ENCODE measurements at regions not wholly inside any gene's neighbourhood (a gene's known extent, or its start where the extent isn't known, plus 50 kb on each side); places are given as distances from the start of the nearest gene placed in this dataset.

DNA sequence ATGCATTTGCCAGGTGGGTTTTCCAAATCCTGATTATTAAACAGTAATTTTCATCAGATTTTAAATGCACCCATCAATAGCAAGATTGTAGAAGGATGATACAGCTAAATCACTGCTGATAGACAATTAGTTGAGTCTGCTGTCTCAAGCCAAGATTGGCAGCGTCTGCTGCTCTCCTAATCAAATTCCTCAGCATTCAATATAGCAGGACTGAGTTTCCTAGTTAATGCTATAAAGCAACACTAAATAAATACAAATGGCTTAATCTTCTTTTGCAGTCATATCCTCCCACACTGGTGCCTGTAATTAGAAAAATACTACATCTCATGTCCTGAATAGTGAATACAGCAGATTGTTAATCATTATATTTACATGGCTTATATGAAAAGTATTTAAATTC, 1028.8 kb downstream of the ADGRL2 start:
- Mint-ChIP-seq H3K27me3 (no peaks in the 10 kb centered on the region), H3K27ac (no peak overlapping the region), H3K4me1 (no peaks in the 10 kb centered on the region), H3K9me3 (ENCODE audit: low read depth) (peaks cover 2% of the 10 kb centered on the region), H3K36me3 (no peaks in the 10 kb centered on the region), H3K4me3 (no peak overlapping the region)
- CTCF ChIA-PET = no interaction called here
- ATAC-seq (no peak), DNase-seq (no peak)

DNA sequence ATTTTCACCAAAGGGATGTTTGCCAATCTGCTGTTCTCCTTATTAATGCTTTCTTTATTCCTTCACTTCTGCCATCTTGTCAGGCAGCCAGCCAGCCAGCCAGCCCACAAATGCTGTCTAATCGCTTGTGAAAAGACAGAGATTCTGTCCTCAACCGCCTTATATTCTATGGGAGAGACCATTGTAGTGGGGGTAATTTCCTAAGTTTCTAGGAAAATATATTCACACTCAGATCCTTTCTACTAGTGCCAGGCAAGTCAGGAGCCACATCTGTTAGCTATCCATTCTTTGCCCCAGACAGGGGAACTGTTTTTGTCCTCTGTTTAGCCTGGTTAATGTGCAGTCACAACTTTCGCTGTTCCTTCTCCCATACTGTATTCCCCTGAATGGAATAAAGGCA, 1023.1 kb downstream of the ADGRL2 start:
- H3K4me1 Mint-ChIP-seq = no peaks in the 10 kb centered on the region
- no peaks in the 10 kb centered on the region for H3K36me3 Mint-ChIP-seq
- no peaks in the 10 kb centered on the region for H3K27me3 Mint-ChIP-seq
- DNase-seq = no peak
- ATAC-seq = no peak
- H3K27ac Mint-ChIP-seq = no peak overlapping the region
- CTCF ChIA-PET = no interaction called here
- H3K9me3 Mint-ChIP-seq (ENCODE audit: low read depth) = peaks cover 2% of the 10 kb centered on the region
- H3K4me3 Mint-ChIP-seq = no peak overlapping the region

DNA sequence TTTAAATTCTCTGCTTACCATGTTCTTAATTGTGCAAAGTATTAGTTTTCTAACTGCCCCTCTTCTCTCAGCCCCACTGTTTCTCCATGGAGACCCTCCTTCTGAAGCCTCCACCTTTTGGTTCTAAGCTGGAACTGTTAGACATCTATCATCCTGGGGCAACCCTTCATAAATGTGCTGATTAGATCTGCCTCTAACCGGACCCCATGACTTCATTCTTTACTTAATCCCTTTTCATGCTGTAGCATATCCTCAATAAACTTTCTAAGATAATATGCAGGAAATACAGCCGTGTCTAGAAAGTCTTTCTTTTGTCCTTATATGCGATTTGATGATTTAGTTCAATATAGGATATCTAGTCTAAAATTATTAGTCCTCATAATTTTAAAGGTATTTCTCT, 1020.1 kb downstream of the ADGRL2 start:
- no peak for DNase-seq
- Mint-ChIP-seq H3K9me3 (ENCODE audit: low read depth) (peaks cover 8% of the 10 kb centered on the region), H3K27ac (no peak overlapping the region), H3K4me3 (no peak overlapping the region), H3K36me3 (no peaks in the 10 kb centered on the region), H3K27me3 (no peaks in the 10 kb centered on the region), H3K4me1 (no peaks in the 10 kb centered on the region)
- no peak for ATAC-seq
- CTCF ChIA-PET = no interaction called here

DNA sequence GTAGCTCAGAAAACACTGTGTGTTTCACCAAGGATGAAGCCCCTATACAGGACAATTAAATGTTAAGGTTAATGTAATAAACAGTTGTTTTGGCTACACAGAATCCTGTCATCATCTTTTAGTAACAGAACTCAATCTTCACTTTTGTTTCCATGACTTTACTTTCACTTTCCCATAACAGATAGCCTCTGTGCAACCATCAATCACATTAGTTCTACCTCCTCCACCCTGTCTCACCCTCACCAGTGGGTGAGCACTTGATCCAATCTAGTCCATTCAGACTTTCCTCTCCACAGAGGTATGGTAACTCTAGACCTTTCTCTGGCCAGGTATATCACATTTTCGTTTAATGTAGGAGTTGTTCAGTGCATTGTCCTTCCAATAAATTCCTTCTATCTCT, 1018.5 kb downstream of the ADGRL2 start:
- CTCF ChIA-PET = no interaction called here
- Mint-ChIP-seq H3K9me3 (ENCODE audit: low read depth) (peaks cover 8% of the 10 kb centered on the region), H3K27ac (no peak overlapping the region), H3K36me3 (no peaks in the 10 kb centered on the region), H3K4me1 (no peaks in the 10 kb centered on the region), H3K4me3 (no peak overlapping the region), H3K27me3 (no peaks in the 10 kb centered on the region)
- no peak for ATAC-seq
- DNase-seq = no peak

DNA sequence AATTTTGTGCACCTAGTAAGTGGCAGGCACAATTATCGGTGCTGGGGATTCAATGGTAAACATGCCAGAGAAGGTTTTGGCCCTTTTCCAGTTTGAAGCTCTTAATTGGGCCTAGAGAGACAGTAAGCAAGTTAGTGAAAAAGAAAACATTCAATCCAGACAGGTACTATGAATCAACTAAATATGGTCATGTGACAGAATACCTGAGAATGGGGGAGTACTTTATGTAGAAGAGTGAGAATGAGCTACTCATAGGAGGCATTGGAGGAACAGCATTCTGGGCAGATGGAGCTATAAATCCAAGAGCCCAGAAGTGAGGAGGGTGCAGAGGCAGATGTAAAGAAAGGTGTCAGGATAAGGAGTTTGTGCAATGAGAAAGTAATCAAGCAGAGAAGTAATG, 1017.9 kb downstream of the ADGRL2 start:
- no peak for DNase-seq
- peaks cover 8% of the 10 kb centered on the region for H3K9me3 Mint-ChIP-seq (ENCODE audit: low read depth)
- H3K4me1 Mint-ChIP-seq = no peaks in the 10 kb centered on the region
- ATAC-seq = no peak
- no peak overlapping the region for H3K27ac Mint-ChIP-seq
- CTCF ChIA-PET = no interaction called here
- no peak overlapping the region for H3K4me3 Mint-ChIP-seq
- no peaks in the 10 kb centered on the region for H3K36me3 Mint-ChIP-seq
- H3K27me3 Mint-ChIP-seq = no peaks in the 10 kb centered on the region

DNA sequence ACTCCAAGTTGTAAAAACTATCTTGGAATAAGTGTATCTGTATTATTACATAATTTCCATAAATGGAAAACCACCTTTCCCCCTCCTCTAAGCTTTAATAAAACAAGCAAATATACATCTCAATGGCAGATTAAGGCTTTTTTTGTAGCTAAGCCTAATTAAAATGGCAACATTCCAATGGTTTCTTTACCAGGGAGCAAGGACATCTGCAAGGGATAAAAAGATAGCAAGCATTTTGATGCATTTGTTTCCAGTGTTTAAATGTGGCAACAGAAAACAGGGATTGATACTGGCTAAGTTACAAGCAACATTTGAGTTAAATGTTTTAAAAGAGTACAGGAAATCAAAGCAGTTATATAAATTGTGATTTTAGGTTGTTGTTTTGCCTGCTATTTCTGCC, 1012.7 kb downstream of the ADGRL2 start:
- no peak for DNase-seq
- H3K4me3 Mint-ChIP-seq = no peak overlapping the region
- H3K27ac Mint-ChIP-seq = no peak overlapping the region
- H3K4me1 Mint-ChIP-seq = no peaks in the 10 kb centered on the region
- H3K9me3 Mint-ChIP-seq (ENCODE audit: low read depth) = peaks cover 11% of the 10 kb centered on the region
- CTCF ChIA-PET = no interaction called here
- H3K36me3 Mint-ChIP-seq = no peaks in the 10 kb centered on the region
- ATAC-seq = no peak
- H3K27me3 Mint-ChIP-seq = no peaks in the 10 kb centered on the region

DNA sequence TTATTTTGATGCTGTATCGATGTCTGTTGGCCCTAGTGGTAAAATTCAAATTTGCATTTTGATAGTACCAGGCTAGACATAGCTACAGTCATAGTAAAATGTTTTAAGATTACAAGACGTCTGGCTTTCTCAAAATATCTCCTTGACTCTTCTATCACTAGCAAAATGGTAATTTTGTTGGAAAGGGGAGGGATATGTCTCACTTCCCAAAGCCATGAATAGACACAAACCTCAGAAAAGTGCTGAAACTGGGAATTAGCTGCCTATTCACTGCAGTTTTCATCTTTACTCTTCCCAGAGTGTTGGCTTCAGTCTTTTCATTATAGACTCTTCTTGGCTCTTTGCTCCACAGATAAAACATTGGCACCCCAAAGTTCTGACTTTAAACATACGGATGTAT, 1009.9 kb downstream of the ADGRL2 start:
- no peak for DNase-seq
- ATAC-seq = no peak
- H3K4me3 Mint-ChIP-seq = no peak overlapping the region
- H3K27me3 Mint-ChIP-seq = no peaks in the 10 kb centered on the region
- H3K36me3 Mint-ChIP-seq = no peaks in the 10 kb centered on the region
- CTCF ChIA-PET = no interaction called here
- H3K9me3 Mint-ChIP-seq (ENCODE audit: low read depth) = peaks cover 3% of the 10 kb centered on the region
- no peaks in the 10 kb centered on the region for H3K4me1 Mint-ChIP-seq
- H3K27ac Mint-ChIP-seq = no peak overlapping the region

DNA sequence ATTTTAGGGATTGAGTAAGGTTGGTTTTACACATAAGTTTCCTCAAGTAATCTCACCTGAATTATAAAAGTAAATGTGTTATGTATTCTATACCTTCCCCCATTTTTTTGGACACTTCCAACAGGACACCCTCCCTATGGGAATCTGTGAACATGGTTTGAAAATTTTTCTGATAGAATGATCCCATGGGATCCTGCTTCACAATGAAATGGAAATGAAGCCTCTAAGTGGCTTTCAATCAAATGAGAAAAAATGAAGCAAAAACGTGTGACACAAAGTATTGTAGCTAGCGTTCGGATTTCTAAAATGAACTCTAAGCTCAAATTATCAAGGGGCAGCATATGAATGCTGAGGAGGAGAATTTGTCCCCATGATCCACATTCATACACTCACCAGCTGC, 1006.8 kb downstream of the ADGRL2 start:
- ATAC-seq (no peak), DNase-seq (no peak)
- peaks cover 10% of the 10 kb centered on the region for H3K9me3 Mint-ChIP-seq (ENCODE audit: low read depth)
- no peaks in the 10 kb centered on the region for H3K4me1 Mint-ChIP-seq
- no peaks in the 10 kb centered on the region for H3K27me3 Mint-ChIP-seq
- H3K4me3 Mint-ChIP-seq = no peak overlapping the region
- CTCF ChIA-PET = no interaction called here
- H3K27ac Mint-ChIP-seq = no peak overlapping the region
- H3K36me3 Mint-ChIP-seq = no peaks in the 10 kb centered on the region

DNA sequence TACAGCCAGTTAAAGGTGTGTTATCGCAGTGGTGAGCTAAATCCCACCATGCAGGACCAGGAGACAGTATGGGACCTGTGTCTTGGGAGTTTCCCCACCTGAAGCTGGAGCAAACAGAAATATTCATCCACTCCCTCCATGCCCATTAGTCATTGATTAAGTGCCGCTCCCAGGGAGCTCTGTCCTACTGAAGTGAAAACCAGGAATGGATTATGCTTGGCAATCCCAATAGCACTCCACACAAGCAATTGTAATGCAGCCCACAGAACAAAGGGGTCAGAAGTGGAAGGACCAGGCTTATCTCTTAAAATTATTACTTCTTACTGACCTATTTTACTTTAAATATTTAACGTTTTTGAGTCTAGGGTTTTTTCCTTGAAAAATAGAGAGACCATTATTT, 1005.4 kb downstream of the ADGRL2 start:
- H3K9me3 Mint-ChIP-seq (ENCODE audit: low read depth) = peaks cover 12% of the 10 kb centered on the region
- DNase-seq = no peak
- H3K27ac Mint-ChIP-seq = no peak overlapping the region
- no peaks in the 10 kb centered on the region for H3K27me3 Mint-ChIP-seq
- ATAC-seq = no peak
- H3K4me3 Mint-ChIP-seq = no peak overlapping the region
- no peaks in the 10 kb centered on the region for H3K4me1 Mint-ChIP-seq
- CTCF ChIA-PET = no interaction called here
- H3K36me3 Mint-ChIP-seq = no peaks in the 10 kb centered on the region

DNA sequence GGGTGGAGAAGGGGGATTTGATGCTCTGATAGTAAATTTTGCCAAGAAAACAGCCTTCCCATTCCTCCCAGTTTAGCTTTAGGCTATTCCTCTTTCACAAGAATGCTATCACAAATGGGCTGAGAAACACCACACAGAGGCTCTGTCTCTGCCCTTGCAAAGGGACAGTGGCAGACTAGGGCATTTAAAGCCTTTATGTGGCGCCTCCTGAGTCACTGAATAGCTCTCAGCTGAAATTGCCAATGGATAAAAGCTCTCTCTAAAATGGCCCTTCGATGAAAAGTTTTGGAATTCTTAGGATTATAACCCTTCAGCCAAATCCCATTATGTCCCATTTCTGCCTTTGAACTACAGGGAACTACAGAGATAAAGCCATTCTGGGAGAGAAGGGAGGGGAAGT, 1000.4 kb downstream of the ADGRL2 start:
- Mint-ChIP-seq H3K27ac (no peak overlapping the region), H3K9me3 (ENCODE audit: low read depth) (peaks cover 13% of the 10 kb centered on the region), H3K4me1 (no peaks in the 10 kb centered on the region), H3K4me3 (no peak overlapping the region), H3K36me3 (no peaks in the 10 kb centered on the region), H3K27me3 (no peaks in the 10 kb centered on the region)
- ATAC-seq (no peak), DNase-seq (no peak)
- CTCF ChIA-PET = no interaction called here

DNA sequence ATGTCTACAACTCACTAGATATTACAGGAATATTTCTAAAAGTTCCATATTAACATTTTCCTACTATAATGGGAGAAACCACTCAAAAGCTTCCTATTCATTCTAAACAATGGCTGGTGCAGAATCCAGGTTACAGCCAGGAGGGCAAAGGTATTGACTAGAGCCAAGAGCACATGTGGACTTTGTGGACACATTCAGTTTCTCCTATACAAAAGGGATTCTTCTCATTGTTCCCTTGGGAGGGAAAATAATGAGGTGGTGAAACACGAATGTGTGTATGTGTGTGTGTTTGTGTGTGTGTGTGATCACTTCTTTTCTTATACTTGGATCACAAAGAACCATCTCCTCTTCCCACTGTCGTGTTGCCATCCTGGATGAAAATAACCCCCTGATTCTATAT, 1000.0 kb downstream of the ADGRL2 start:
- Mint-ChIP-seq H3K36me3 (no peaks in the 10 kb centered on the region), H3K9me3 (ENCODE audit: low read depth) (peaks cover 13% of the 10 kb centered on the region), H3K4me3 (no peak overlapping the region), H3K27ac (no peak overlapping the region), H3K27me3 (no peaks in the 10 kb centered on the region), H3K4me1 (no peaks in the 10 kb centered on the region)
- ATAC-seq = no peak
- CTCF ChIA-PET = no interaction called here
- DNase-seq = no peak

DNA sequence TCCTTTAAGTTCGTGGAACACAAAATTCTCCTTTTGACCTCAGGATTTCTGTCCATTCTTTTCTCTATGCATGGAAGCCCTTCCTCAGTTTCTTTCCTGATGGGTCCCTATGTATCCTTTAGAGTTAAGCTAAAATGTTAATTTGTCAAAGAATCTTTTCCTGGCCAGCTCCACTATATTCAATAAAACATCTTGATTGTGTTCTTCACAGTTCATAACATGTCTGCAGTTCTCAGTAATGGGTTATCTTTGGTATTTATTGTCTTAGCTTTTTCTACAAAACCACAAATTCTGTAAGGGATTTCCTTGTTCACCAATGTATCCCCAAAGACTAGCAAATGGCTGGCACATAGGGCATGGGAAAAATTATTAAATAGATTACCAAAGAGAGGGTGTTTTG, 998.5 kb downstream of the ADGRL2 start:
- H3K27ac Mint-ChIP-seq = no peak overlapping the region
- H3K9me3 Mint-ChIP-seq (ENCODE audit: low read depth) = peaks cover 13% of the 10 kb centered on the region
- no peak overlapping the region for H3K4me3 Mint-ChIP-seq
- H3K36me3 Mint-ChIP-seq = no peaks in the 10 kb centered on the region
- CTCF ChIA-PET = no interaction called here
- no peak for DNase-seq
- no peak for ATAC-seq
- H3K27me3 Mint-ChIP-seq = no peaks in the 10 kb centered on the region
- no peaks in the 10 kb centered on the region for H3K4me1 Mint-ChIP-seq

DNA sequence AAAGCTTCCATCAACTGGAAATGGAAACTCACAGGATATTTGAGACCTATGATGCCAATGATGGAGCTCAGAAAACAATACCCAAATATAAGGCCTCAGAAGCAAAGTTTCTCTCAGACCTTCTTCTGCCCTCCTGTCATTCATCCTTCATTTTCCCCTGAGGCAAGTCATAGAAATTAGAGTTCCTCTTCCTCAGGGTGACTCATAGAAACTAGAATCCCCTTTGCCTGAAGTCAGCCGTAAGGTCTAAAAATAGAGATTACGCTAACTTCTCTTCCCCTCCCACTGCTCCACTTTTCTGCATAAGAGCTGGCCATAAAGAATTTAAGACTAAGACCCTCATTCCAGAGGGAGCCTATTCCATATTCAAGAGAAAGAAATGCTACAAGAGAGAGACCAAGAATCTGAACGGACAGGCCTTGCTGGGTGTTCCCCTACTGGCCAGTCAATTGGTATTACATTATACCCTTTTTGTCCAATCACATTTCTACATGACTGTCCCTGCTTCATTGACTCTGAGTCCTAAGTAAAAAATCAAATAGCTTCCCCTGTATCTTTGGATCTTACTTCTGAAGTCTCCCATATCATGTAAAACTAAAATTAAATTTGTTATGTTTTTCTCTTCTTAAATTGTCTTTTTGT, 994.9 kb downstream of the ADGRL2 start:
- Mint-ChIP-seq H3K9me3 (ENCODE audit: low read depth) (peaks cover 5% of the 10 kb centered on the region), H3K4me1 (no peaks in the 10 kb centered on the region), H3K27me3 (no peaks in the 10 kb centered on the region), H3K27ac (no peak overlapping the region), H3K4me3 (no peak overlapping the region), H3K36me3 (no peaks in the 10 kb centered on the region)
- DNase-seq (no peak), ATAC-seq (no peak)
- CTCF ChIA-PET = no interaction called here

DNA sequence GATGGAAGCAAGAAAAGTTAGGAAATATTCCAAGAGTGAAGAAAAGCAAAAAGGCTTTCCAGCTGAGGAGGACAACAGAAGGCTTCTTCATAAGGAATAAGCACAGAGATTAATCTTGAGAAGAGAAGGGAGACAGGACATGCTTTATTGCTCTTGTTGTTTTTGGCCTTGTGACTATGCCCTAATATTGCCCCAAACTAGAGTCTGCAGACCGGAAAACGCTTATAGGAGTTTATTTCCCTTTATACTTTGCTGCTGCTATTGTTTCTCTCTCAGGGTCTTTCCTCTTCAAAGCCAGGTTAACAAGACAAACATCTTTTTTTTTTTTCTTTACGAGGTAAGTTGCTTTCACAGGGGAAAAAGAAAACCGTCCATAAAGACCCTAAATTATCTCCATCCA, 991.4 kb downstream of the ADGRL2 start:
- no peak overlapping the region for H3K4me3 Mint-ChIP-seq

DNA sequence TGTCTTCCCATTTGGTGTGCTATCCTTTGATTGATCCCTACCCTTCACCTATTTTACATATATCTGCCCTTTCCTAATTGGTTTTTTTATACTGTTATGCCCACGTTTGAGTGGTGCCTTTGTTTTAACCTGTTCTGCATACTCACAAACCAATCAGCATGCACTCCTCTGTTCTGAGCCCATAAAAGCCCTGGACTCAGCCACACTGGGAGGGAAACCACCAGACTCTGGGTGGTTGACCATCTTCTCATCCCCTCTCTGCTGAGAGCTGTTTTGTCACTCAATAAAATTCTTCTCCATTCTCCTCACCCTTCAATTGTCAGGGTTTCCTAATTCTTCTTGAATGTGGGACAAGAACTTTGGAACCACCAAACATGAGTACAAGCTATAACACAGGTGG, 989.8 kb downstream of the ADGRL2 start:
- CTCF ChIA-PET = no interaction called here
- no peaks in the 10 kb centered on the region for H3K36me3 Mint-ChIP-seq

More for the DNA sequence above, 991.4 kb downstream of the ADGRL2 start:
- Mint-ChIP-seq H3K9me3 (ENCODE audit: low read depth) (peaks cover 4% of the 10 kb centered on the region), H3K36me3 (no peaks in the 10 kb centered on the region), H3K4me1 (no peaks in the 10 kb centered on the region), H3K27ac (no peak overlapping the region), H3K27me3 (no peaks in the 10 kb centered on the region)
- no peak for ATAC-seq
- CTCF ChIA-PET = no interaction called here
- DNase-seq = no peak

More for the DNA sequence above, 989.8 kb downstream of the ADGRL2 start:
- Mint-ChIP-seq H3K27me3 (no peaks in the 10 kb centered on the region), H3K9me3 (ENCODE audit: low read depth) (peaks cover 4% of the 10 kb centered on the region), H3K4me1 (no peaks in the 10 kb centered on the region), H3K4me3 (no peak overlapping the region), H3K27ac (no peak overlapping the region)
- no peak for ATAC-seq
- DNase-seq = no peak

Data from activated CD8-positive, alpha-beta memory T cell treated with anti-CD3 and anti-CD28 coated beads, Interleukin-2, amount 10 ng/mL, durations not matched to agents 7 days and 5 days (primary cell).